Endothelial cell (in vitro differentiated cells): ENCODE measurements at regions not wholly inside any gene's neighbourhood (a gene's known extent, or its start where the extent isn't known, plus 50 kb on each side); places are given as distances from the start of the nearest gene placed in this dataset.

Experiments
- DNase-seq: peaks from one replicate; pipeline ENCODE4 v3.0.0; 2021; ENCODE audit warnings: low spot score
- H3K27ac Mint-ChIP-seq: one replicate; pipeline ENCODE4 v1.8.0; 2021; ENCODE audit warnings: mixed read lengths, inconsistent platforms; ENCODE audit not compliant: unreplicated experiment
- H3K27me3 Mint-ChIP-seq: one replicate; pipeline ENCODE4 v1.8.0; 2021; ENCODE audit warnings: mild to moderate bottlenecking, moderate library complexity, mixed read lengths, inconsistent platforms; ENCODE audit not compliant: unreplicated experiment
- H3K36me3 Mint-ChIP-seq: one replicate; pipeline ENCODE4 v1.8.0; 2021; ENCODE audit warnings: mild to moderate bottlenecking, low read depth, mixed read lengths, inconsistent platforms; ENCODE audit not compliant: unreplicated experiment
- H3K4me1 Mint-ChIP-seq: one replicate; pipeline ENCODE4 v1.8.0; 2021; ENCODE audit warnings: mild to moderate bottlenecking, mixed read lengths, inconsistent platforms; ENCODE audit not compliant: unreplicated experiment
- H3K4me3 Mint-ChIP-seq: one replicate; pipeline ENCODE4 v1.8.0; 2021; ENCODE audit warnings: mild to moderate bottlenecking, mixed read lengths, inconsistent platforms; ENCODE audit not compliant: unreplicated experiment
- H3K9me3 Mint-ChIP-seq: one replicate; pipeline ENCODE4 v1.8.0; 2021; ENCODE audit warnings: mixed read lengths, inconsistent platforms; ENCODE audit not compliant: unreplicated experiment
- CTCF ChIP-seq: fragments of 200-600 bp; sonication (generic); IDR thresholded peaks from one replicate; pipeline ENCODE4 v1.5.0; 2021; ENCODE audit warnings: antibody characterized with exemption; ENCODE audit not compliant: unreplicated experiment

DNA sequence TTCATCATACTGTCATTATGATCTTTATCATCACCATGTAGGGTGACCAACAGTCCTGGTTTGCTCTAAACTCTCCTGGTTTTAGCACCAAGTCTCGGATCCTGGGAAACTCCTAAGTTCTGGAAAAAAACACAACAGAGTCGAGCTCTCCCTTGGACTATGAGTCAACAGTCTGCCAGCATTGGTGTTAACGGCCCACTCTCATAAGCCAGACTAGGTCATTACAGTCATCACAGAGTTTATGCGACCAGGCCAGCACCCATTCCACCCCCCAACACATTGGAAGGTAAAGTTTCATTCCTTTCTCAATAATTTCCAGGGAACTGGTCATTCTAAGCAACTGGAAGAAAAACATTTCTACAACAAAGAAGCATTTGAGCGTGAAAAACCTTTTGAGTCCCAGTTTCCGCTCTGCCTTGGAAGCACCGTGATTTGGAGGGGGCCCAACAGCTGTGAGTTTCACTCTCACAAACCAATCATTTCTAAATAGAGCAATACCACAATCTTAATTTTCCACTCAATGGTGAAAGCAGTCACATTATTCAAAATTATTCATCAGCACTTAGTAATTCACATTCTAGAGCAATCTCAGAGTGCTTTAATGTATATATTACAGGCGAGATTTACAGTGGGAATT, 445.0 kb downstream of the CDH26 start:
- H3K36me3 Mint-ChIP-seq = no peaks in the 10 kb centered on the region
- TF ChIP-seq CTCF = no peak
- H3K27ac Mint-ChIP-seq = no peak overlapping the region
- no peak for DNase-seq
- H3K4me1 Mint-ChIP-seq = no peaks in the 10 kb centered on the region
- peaks cover 3% of the 10 kb centered on the region for H3K27me3 Mint-ChIP-seq
- H3K4me3 Mint-ChIP-seq = no peak overlapping the region
- no peaks in the 10 kb centered on the region for H3K9me3 Mint-ChIP-seq

GRCh38 chr20:60407011-60407771, 449.0 kb downstream of the CDH26 start:
- Mint-ChIP-seq H3K9me3 (no peaks in the 10 kb centered on the region), H3K27ac (no peak overlapping the region), H3K4me1 (no peaks in the 10 kb centered on the region), H3K36me3 (no peaks in the 10 kb centered on the region), H3K27me3 (peaks cover 5% of the 10 kb centered on the region), H3K4me3 (no peak overlapping the region)
- no peak for DNase-seq
- TF ChIP-seq CTCF = no peak

- H3K27ac Mint-ChIP-seq = no peak overlapping the region
- no peak overlapping the region for H3K4me3 Mint-ChIP-seq
- no peaks in the 10 kb centered on the region for H3K4me1 Mint-ChIP-seq
- no peaks in the 10 kb centered on the region for H3K36me3 Mint-ChIP-seq
- DNase-seq = no peak
- no peaks in the 10 kb centered on the region for H3K9me3 Mint-ChIP-seq
- no peak for TF ChIP-seq CTCF
- H3K27me3 Mint-ChIP-seq = peaks cover 5% of the 10 kb centered on the region
Observed at GRCh38 chr20:60407938-60408337, 449.7 kb downstream of the CDH26 start.

DNA sequence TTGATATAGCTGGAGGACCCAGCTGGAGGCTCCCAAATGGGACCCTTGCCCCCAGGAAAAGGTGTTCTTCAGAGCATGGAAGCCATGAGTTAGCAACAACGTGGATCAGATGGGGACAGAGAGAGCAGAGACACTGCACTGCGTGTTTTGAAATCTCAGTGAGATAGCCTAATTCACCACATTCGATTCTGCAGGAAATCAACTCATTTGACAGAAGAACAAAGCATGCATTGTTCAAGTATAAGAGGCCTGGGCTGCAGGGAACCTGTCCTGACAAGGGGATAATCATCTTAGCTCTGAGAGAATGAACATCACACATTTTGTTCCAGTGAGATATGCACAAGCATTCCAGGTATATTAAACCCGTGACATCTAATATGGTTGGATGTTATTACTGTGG, 450.2 kb downstream of the CDH26 start:
- no peaks in the 10 kb centered on the region for H3K36me3 Mint-ChIP-seq
- peaks cover 5% of the 10 kb centered on the region for H3K27me3 Mint-ChIP-seq
- DNase-seq = no peak
- no peaks in the 10 kb centered on the region for H3K9me3 Mint-ChIP-seq
- TF ChIP-seq CTCF = no peak
- H3K4me3 Mint-ChIP-seq = no peak overlapping the region
- H3K27ac Mint-ChIP-seq = no peak overlapping the region
- no peaks in the 10 kb centered on the region for H3K4me1 Mint-ChIP-seq

- TF ChIP-seq CTCF = no peak
- Mint-ChIP-seq H3K4me1 (no peaks in the 10 kb centered on the region), H3K9me3 (no peaks in the 10 kb centered on the region), H3K36me3 (no peaks in the 10 kb centered on the region), H3K4me3 (no peak overlapping the region), H3K27ac (no peak overlapping the region), H3K27me3 (peaks cover 5% of the 10 kb centered on the region)
- DNase-seq = no peak
Observed at GRCh38 chr20:60410618-60411264, 452.5 kb downstream of the CDH26 start.
